ENCODE measurements at regions not wholly inside any gene's neighbourhood (a gene's known extent, or its start where the extent isn't known, plus 50 kb on each side); places are given as distances from the start of the nearest gene placed in this dataset.
"Not testable (repeated sequence)": the region's sequence is repeated elsewhere in the genome, so short reads cannot be mapped to it uniquely, and the experiment has no call there.

DNA sequence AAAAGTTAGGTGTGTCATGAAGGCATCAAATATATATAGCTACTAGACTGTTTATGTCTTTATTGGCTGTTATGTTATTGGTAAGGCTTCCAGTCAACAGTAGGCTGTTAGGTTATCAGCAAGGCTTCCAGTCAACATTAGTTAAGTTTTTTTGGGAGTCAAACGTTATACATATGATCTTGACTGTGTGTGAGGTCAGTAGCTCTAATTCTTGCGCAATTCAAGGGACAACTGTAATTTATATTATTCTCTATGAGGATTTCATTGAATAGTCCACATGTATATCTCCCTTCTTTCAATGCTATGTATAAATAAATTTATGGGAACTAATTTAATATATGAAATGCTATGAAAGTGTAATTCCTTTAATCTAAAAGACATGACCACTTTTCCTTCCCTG lies 757.5 kb upstream of the TMEFF2 start:
- no peak for TF ChIP-seq POLR2A (IDR thresholded peaks at IDR 0.05)
- TF ChIP-seq, protein P1, sequence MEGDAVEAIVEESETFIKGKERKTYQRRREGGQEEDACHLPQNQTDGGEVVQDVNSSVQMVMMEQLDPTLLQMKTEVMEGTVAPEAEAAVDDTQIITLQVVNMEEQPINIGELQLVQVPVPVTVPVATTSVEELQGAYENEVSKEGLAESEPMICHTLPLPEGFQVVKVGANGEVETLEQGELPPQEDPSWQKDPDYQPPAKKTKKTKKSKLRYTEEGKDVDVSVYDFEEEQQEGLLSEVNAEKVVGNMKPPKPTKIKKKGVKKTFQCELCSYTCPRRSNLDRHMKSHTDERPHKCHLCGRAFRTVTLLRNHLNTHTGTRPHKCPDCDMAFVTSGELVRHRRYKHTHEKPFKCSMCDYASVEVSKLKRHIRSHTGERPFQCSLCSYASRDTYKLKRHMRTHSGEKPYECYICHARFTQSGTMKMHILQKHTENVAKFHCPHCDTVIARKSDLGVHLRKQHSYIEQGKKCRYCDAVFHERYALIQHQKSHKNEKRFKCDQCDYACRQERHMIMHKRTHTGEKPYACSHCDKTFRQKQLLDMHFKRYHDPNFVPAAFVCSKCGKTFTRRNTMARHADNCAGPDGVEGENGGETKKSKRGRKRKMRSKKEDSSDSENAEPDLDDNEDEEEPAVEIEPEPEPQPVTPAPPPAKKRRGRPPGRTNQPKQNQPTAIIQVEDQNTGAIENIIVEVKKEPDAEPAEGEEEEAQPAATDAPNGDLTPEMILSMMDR (IDR thresholded peaks at IDR 0.05), result no peak

DNA sequence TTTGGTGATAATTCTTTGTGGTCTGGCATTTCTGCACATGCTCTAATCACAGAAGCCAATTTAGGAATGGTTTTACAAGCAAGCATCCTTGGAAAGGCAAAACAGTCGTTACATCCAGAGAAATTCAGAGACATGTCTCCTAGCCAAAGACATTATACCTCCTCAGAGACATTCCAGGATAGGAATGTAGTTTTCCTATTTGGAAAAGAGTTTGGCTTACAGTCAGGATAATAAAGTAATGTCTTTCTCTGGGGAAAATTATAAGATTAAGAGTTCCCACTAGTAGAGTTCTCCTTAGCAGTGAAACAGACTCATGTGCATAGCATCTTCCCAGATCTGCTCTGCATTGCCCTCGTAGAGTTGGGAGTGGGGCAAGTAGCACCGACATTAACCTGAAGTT lies 753.6 kb upstream of the TMEFF2 start:
- Histone ChIP-seq H3K27me3 (no peaks in the 10 kb centered on the region), H3K4me1 (no peaks in the 10 kb centered on the region), H3K4me3 (replicated peaks in 1 of 3) (no peak overlapping the region), H3K9me3 (no peaks in the 10 kb centered on the region), H3K36me3 (no peaks in the 10 kb centered on the region), H3K27ac (no peak overlapping the region)
- 74 to 77% methylated on average over 3 of the region's 3 CpGs for whole genome bisulfite sequencing, 2 donors
- no peak for DNase-seq
- intact Hi-C loops (cut with DNase I), result no loop called here
- no peak for TF ChIP-seq POLR2A (IDR thresholded peaks at IDR 0.05)
- TF ChIP-seq, protein P1 (IDR thresholded peaks at IDR 0.05), result no peak

More for the DNA sequence above, 757.5 kb upstream of the TMEFF2 start:
- Histone ChIP-seq H3K4me1 (no peaks in the 10 kb centered on the region), H3K36me3 (no peaks in the 10 kb centered on the region), H3K4me3 (replicated peaks in 1 of 3) (no peak overlapping the region), H3K9me3 (no peaks in the 10 kb centered on the region), H3K27me3 (no peaks in the 10 kb centered on the region), H3K27ac (no peak overlapping the region)
- intact Hi-C loops (cut with DNase I), result no loop called here
- WGBS, 2 donors, result 73 to 74% methylated on average over 2 of the region's 2 CpGs
- DNase-seq, result no peak

DNA sequence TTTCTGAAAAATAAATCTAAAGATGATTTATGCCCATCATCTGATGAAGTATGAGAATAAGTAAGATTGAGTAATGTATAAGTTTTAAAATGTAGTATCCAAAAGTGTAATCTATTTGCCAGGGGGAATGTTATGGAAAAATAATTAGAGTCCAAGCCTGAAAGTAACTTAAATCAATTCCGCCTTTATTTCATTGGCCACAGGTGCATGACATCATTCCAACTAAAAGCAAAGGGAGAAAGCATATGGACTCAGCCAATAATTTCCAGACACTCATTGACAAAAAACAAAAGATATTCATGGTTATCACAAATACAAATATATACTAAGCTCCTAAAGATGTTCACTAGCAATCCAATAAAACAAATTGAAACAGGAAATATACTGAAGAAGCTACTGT lies 752.6 kb upstream of the TMEFF2 start:
- Histone ChIP-seq H3K9me3 (no peaks in the 10 kb centered on the region), H3K4me1 (no peaks in the 10 kb centered on the region), H3K36me3 (no peaks in the 10 kb centered on the region), H3K4me3 (replicated peaks in 1 of 3) (no peak overlapping the region), H3K27ac (no peak overlapping the region), H3K27me3 (no peaks in the 10 kb centered on the region)
- 92 to 94% methylated on average over 1 of the region's 1 CpG for WGBS, 2 donors
- intact Hi-C loops (cut with DNase I), result no loop called here
- no peak for TF ChIP-seq POLR2A (IDR thresholded peaks at IDR 0.05)
- TF ChIP-seq, protein P1 (IDR thresholded peaks at IDR 0.05), result no peak
- DNase-seq, result no peak

DNA sequence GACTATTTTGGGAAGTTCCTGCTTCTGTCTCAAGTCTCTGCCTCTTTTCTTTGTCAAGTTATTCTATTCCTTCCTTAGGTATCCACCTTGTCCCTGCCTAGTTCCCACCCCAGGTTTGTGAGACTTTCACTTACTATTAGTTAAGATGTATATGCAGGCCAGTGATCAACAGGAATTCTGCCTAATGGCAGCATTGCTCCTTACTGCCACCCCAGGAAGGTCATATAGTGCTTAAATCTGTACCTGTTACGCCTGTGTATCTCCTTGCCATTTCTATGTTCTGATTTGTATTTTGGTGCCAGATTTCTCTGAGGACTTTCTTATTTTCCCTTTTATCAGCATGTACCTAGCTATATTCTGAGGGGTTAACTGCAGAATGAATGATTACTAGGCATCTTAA lies 746.0 kb upstream of the TMEFF2 start:
- H3K9me3 ChIP-seq, result no peaks in the 10 kb centered on the region
- no peaks in the 10 kb centered on the region for H3K27me3 ChIP-seq
- 88 to 91% methylated on average over 1 of the region's 1 CpG for WGBS, 2 donors
- H3K4me1 ChIP-seq, result no peaks in the 10 kb centered on the region
- H3K36me3 ChIP-seq, result no peaks in the 10 kb centered on the region
- no peak overlapping the region for H3K27ac ChIP-seq
- DNase-seq, result no peak
- no peak for TF ChIP-seq POLR2A (IDR thresholded peaks at IDR 0.05)
- TF ChIP-seq, protein P1 (IDR thresholded peaks at IDR 0.05), result no peak
- no peak overlapping the region for H3K4me3 ChIP-seq (replicated peaks in 1 of 3)
- intact Hi-C loops (cut with DNase I), result no loop called here

DNA sequence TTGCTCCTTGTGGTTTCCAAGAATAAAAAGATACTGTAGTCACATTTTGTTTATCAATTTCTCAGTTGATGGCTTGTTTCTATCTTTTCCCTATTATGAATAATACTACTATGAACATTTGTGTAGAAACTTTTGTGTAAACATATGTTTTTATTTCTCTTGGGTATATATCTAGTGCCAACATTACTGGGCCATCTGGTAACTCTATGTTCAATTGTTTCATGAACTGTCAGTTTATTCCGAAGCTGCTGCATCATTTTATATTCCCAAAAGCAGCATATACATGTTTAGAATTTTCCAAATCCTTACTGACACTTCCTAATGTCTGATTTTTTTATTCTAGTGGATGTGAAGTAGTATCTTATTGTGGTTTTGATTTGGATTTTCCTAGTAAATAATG lies 737.6 kb upstream of the TMEFF2 start:
- Histone ChIP-seq H3K4me1 (no peaks in the 10 kb centered on the region), H3K4me3 (replicated peaks in 1 of 3) (no peak overlapping the region), H3K9me3 (no peaks in the 10 kb centered on the region), H3K27me3 (no peaks in the 10 kb centered on the region), H3K27ac (no peak overlapping the region), H3K36me3 (no peaks in the 10 kb centered on the region)
- intact Hi-C loops (cut with DNase I), result no loop called here
- no peak for TF ChIP-seq POLR2A (IDR thresholded peaks at IDR 0.05)
- TF ChIP-seq, protein P1 (IDR thresholded peaks at IDR 0.05), result no peak
- WGBS, 2 donors, result 31 to 71% methylated on average over 1 of the region's 1 CpG
- no peak for DNase-seq

DNA sequence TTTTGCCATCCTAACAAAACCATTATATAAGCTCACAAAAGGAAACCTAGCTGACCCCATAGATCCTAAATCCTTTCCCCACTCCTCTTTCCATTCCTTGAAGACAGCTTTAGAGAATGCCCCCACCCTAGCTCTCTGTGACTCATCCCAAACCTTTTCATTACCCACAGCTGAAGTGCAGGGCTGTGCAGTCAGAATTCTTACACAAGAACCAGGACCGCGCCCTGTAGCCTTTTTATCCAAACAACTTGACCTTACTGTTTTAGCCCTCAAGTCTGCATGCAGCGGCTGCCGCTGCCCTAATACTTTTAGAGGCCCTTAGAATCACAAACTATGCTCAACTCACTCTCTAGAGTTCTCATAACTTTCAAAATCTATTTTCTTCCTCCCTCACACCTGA lies 726.9 kb upstream of the TMEFF2 start:
- H3K27me3 ChIP-seq; H3K36me3 ChIP-seq; H3K9me3 ChIP-seq; DNase-seq; H3K4me3 ChIP-seq (replicated peaks in 1 of 3); H3K27ac ChIP-seq; H3K4me1 ChIP-seq; intact Hi-C loops (cut with DNase I): not testable (repeated sequence)
- 63 to 72% methylated on average over 4 of the region's 4 CpGs for WGBS, 2 donors
